Skeletal muscle tissue (tissue), 3 donors: ENCODE measurements at regions not wholly inside any gene's neighbourhood (a gene's known extent, or its start where the extent isn't known, plus 50 kb on each side); places are given as distances from the start of the nearest gene placed in this dataset.
"Not testable (repeated sequence)": the region's sequence is repeated elsewhere in the genome, so short reads cannot be mapped to it uniquely, and the experiment has no call there.

Experiments used
- H3K27ac ChIP-seq: one replicate; pipeline ENCODE4 v1.7.0; 2013; ENCODE audit warnings: mild to moderate bottlenecking, low read depth, low read length, inconsistent platforms
- H3K27me3 ChIP-seq, 3 donors: one replicate each; pipeline ENCODE4 v1.7.0; 2013; ENCODE audit warnings: low read length in 3 of 3; ENCODE audit not compliant: control insufficient read depth in 3 of 3, insufficient read depth in 3 of 3
- H3K36me3 ChIP-seq, 3 donors: one replicate each; pipeline ENCODE4 v1.7.0; 2013; ENCODE audit warnings: low read length in 3 of 3; ENCODE audit not compliant: control insufficient read depth in 3 of 3, insufficient read depth in 3 of 3
- H3K4me1 ChIP-seq, 3 donors: one replicate each; pipeline ENCODE4 v1.7.0; 2013; ENCODE audit warnings: low read length in 3 of 3, mild to moderate bottlenecking in 3 of 3; ENCODE audit not compliant: control insufficient read depth in 3 of 3, insufficient read depth in 3 of 3
- H3K4me3 ChIP-seq, 3 donors: one replicate each; pipeline ENCODE4 v1.7.0; 2013; ENCODE audit warnings: low read length in 3 of 3
- H3K9ac ChIP-seq, 3 donors: one replicate each; pipeline ENCODE4 v1.7.0; 2013; ENCODE audit warnings: low read length in 3 of 3, mild to moderate bottlenecking in 3 of 3, moderate library complexity in 2 of 3, low read depth in 1 of 3
- H3K9me3 ChIP-seq, 3 donors: one replicate each; pipeline ENCODE4 v1.7.0; 2013; ENCODE audit warnings: low read length in 3 of 3; ENCODE audit not compliant: control insufficient read depth in 3 of 3
- donor health status: Osteomylitis.

GRCh38 chr2:198285216-198285615 is 480.8 kb downstream of the PLCL1 start:
- H3K36me3 ChIP-seq: no peaks in the 10 kb centered on the region
- H3K27ac ChIP-seq: no peak overlapping the region
- peaks cover 0 to 4% (median 0%) of the 10 kb centered on the region in 3 donors for H3K27me3 ChIP-seq
- H3K9ac ChIP-seq: no peak overlapping the region
- no peaks in the 10 kb centered on the region for H3K4me1 ChIP-seq
- H3K4me3 ChIP-seq: no peak overlapping the region
- no peaks in the 10 kb centered on the region for H3K9me3 ChIP-seq

GRCh38 chr2:198283146-198283545 is 478.8 kb downstream of the PLCL1 start:
- H3K4me1 ChIP-seq: no peaks in the 10 kb centered on the region
- H3K36me3 ChIP-seq: no peaks in the 10 kb centered on the region
- peaks cover 0 to 4% (median 0%) of the 10 kb centered on the region in 3 donors for H3K27me3 ChIP-seq
- H3K27ac ChIP-seq: no peak overlapping the region
- H3K9ac ChIP-seq: no peak overlapping the region
- H3K4me3 ChIP-seq: no peak overlapping the region
- no peaks in the 10 kb centered on the region for H3K9me3 ChIP-seq

GRCh38 chr2:198282061-198282460 is 477.7 kb downstream of the PLCL1 start:
- Histone ChIP-seq H3K36me3 (no peaks in the 10 kb centered on the region), H3K4me1 (no peaks in the 10 kb centered on the region), H3K27me3 (peaks cover 0 to 4% (median 0%) of the 10 kb centered on the region in 3 donors), H3K9ac (no peak overlapping the region), H3K27ac (no peak overlapping the region), H3K9me3 (no peaks in the 10 kb centered on the region), H3K4me3 (no peak overlapping the region)

DNA sequence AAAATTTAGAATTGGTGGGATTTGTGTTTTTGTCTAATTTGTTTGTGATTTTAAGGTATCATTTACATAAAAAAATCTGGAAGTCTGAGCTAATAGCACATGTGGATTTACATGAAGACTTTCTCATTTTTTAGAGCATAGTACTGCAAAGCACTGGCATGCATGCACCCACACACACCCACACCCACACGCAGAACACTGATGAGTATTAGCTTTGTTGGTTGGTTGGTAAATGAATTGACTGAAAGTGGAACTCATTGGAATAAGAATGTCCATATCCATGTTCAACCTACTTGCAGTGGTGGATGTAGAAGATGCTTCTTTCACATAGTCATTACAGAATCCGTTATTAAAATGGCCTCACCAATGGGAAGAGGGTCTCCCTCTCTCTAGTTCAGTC is 475.8 kb downstream of the PLCL1 start:
- no peaks in the 10 kb centered on the region for H3K36me3 ChIP-seq
- no peaks in the 10 kb centered on the region for H3K9me3 ChIP-seq
- H3K9ac ChIP-seq: no peak overlapping the region
- no peak overlapping the region for H3K4me3 ChIP-seq
- H3K4me1 ChIP-seq: no peaks in the 10 kb centered on the region
- no peak overlapping the region for H3K27ac ChIP-seq
- H3K27me3 ChIP-seq: peaks cover 0 to 3% (median 0%) of the 10 kb centered on the region in 3 donors

- H3K9me3 ChIP-seq: no peaks in the 10 kb centered on the region
- no peak overlapping the region for H3K4me3 ChIP-seq
- H3K27ac ChIP-seq: no peak overlapping the region
- H3K4me1 ChIP-seq: no peaks in the 10 kb centered on the region
- H3K27me3 ChIP-seq: no peaks in the 10 kb centered on the region
- no peaks in the 10 kb centered on the region for H3K36me3 ChIP-seq
- H3K9ac ChIP-seq: no peak overlapping the region
Observed at GRCh38 chr2:198279026-198279425, 474.6 kb downstream of the PLCL1 start.

DNA sequence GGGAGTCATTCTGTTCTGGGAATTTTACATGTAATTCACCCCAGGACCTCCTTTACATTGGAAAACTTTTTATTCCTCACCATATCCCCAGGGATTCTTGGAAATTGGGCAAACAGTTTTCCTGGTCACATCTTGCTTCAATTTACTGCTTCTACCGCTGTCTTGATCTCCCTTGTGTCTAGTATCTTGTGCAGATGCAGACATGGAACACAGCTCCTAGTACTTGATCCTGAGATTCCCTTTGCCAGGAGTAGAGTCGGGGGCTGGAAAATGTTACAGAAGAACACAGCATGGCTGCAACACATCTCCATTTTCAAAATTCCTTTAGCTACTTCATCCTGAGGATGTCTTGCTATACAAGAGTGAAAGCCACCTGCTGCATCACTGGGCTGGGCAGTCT is 472.8 kb downstream of the PLCL1 start:
- no peaks in the 10 kb centered on the region for H3K9me3 ChIP-seq
- H3K36me3 ChIP-seq: no peaks in the 10 kb centered on the region
- no peaks in the 10 kb centered on the region for H3K27me3 ChIP-seq
- H3K4me1 ChIP-seq: no peaks in the 10 kb centered on the region
- no peak overlapping the region for H3K27ac ChIP-seq
- H3K4me3 ChIP-seq: no peak overlapping the region
- no peak overlapping the region for H3K9ac ChIP-seq

DNA sequence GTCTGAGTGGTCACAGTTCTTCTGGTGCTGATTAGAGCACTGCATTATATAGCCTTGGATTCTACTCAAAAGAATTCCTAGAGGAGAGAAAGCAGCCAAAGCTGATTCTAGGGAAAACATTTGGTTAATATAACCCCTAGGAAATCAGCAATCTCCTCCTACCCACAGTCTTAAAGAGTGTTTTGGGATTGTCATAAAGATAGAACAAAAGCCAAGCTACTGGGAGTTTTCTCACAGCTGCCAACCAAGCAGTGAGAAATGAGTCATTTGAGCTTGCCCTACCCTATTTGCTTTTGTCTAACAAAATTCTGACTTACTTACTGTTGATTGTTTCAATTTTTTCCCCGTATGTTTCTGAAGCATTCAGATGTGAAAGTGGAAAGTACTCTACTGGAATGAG is 469.3 kb downstream of the PLCL1 start:
- H3K27me3 ChIP-seq: no peaks in the 10 kb centered on the region

GRCh38 chr2:198270157-198270556 is 465.8 kb downstream of the PLCL1 start:
- H3K27me3 ChIP-seq, H3K9ac ChIP-seq, H3K36me3 ChIP-seq, H3K9me3 ChIP-seq, H3K27ac ChIP-seq, H3K4me3 ChIP-seq, H3K4me1 ChIP-seq: not testable (repeated sequence)

More for the DNA sequence above, 469.3 kb downstream of the PLCL1 start:
- Histone ChIP-seq H3K4me1 (no peaks in the 10 kb centered on the region), H3K27ac (no peak overlapping the region), H3K9me3 (no peaks in the 10 kb centered on the region), H3K9ac (no peak overlapping the region), H3K4me3 (no peak overlapping the region), H3K36me3 (no peaks in the 10 kb centered on the region)

- H3K9me3 ChIP-seq: no peaks in the 10 kb centered on the region
- H3K4me3 ChIP-seq: no peak overlapping the region
- H3K27me3 ChIP-seq: no peaks in the 10 kb centered on the region
- H3K36me3 ChIP-seq: no peaks in the 10 kb centered on the region
- H3K4me1 ChIP-seq: no peaks in the 10 kb centered on the region
- H3K9ac ChIP-seq: no peak overlapping the region
- H3K27ac ChIP-seq: no peak overlapping the region
Observed at GRCh38 chr2:198268519-198268918, 464.1 kb downstream of the PLCL1 start.

DNA sequence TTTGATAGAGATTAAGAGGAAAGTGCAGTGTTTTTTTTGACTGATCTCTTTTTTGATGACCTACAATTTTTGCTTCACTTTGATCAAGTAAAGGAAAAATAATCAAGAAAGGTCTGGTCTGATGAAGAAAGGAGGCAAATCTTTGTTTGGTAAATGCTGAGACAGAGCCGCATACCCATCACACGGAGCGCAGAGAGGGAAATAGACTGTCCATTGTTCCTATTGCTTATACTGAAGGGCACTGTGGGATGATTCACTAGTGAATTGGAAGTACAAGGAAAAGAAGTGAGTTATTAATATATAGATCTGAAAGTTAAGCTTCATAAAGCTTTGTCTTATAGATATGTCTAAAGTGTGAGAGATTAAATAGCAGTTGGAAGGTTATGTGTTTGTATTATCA is 455.1 kb downstream of the PLCL1 start:
- no peaks in the 10 kb centered on the region for H3K4me1 ChIP-seq
- no peak overlapping the region for H3K9ac ChIP-seq
- no peaks in the 10 kb centered on the region for H3K36me3 ChIP-seq
- H3K9me3 ChIP-seq: no peaks in the 10 kb centered on the region
- H3K27me3 ChIP-seq: no peaks in the 10 kb centered on the region
- no peak overlapping the region for H3K4me3 ChIP-seq
- H3K27ac ChIP-seq: no peak overlapping the region

- no peaks in the 10 kb centered on the region for H3K36me3 ChIP-seq
- no peak overlapping the region for H3K9ac ChIP-seq
- no peaks in the 10 kb centered on the region for H3K27me3 ChIP-seq
- H3K27ac ChIP-seq: no peak overlapping the region
- no peaks in the 10 kb centered on the region for H3K4me1 ChIP-seq
- no peak overlapping the region for H3K4me3 ChIP-seq
- H3K9me3 ChIP-seq: no peaks in the 10 kb centered on the region
Observed at GRCh38 chr2:198254536-198255090, 450.2 kb downstream of the PLCL1 start.
